ENCODE measurements at regions not wholly inside any gene's neighbourhood (a gene's known extent, or its start where the extent isn't known, plus 50 kb on each side); places are given as distances from the start of the nearest gene placed in this dataset.
"Not testable (repeated sequence)": the region's sequence is repeated elsewhere in the genome, so short reads cannot be mapped to it uniquely, and the experiment has no call there.

DNA sequence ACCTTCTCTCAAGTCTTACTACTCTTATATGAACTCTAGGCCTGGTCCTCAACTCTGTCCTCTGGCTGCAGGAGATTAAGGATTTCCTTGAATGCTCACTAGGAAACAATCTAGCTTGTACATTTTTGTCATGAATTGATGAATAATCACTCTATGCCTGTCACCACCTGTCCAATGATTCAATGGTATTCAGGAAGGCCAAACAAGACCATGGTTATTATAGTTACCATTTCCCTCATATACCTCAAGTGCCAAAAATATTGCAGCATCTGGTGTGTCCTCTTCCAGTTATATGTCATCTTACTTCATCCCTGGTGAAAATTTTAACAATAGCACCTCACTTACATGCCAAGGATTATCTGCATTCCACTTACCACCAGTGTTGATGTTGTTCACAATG is 179.0 kb upstream of the MOCS2 start:
- DNase-seq = no peak
- no peak overlapping the region for H3K4me3 ChIP-seq
- H3K9me3 ChIP-seq = peaks cover 0 to 11% (median 6%) of the 10 kb centered on the region in 3 donors
- intact Hi-C loops (cut with DNase I; ENCODE audit: low total_unique reads) = no loop called here
- H3K27ac ChIP-seq = no peak overlapping the region
- TF ChIP-seq, protein P1, sequence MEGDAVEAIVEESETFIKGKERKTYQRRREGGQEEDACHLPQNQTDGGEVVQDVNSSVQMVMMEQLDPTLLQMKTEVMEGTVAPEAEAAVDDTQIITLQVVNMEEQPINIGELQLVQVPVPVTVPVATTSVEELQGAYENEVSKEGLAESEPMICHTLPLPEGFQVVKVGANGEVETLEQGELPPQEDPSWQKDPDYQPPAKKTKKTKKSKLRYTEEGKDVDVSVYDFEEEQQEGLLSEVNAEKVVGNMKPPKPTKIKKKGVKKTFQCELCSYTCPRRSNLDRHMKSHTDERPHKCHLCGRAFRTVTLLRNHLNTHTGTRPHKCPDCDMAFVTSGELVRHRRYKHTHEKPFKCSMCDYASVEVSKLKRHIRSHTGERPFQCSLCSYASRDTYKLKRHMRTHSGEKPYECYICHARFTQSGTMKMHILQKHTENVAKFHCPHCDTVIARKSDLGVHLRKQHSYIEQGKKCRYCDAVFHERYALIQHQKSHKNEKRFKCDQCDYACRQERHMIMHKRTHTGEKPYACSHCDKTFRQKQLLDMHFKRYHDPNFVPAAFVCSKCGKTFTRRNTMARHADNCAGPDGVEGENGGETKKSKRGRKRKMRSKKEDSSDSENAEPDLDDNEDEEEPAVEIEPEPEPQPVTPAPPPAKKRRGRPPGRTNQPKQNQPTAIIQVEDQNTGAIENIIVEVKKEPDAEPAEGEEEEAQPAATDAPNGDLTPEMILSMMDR (IDR thresholded peaks at IDR 0.05) = no peak
- H3K36me3 ChIP-seq = no peaks in the 10 kb centered on the region
- no peaks in the 10 kb centered on the region for H3K4me1 ChIP-seq
- H3K27me3 ChIP-seq = no peaks in the 10 kb centered on the region

DNA sequence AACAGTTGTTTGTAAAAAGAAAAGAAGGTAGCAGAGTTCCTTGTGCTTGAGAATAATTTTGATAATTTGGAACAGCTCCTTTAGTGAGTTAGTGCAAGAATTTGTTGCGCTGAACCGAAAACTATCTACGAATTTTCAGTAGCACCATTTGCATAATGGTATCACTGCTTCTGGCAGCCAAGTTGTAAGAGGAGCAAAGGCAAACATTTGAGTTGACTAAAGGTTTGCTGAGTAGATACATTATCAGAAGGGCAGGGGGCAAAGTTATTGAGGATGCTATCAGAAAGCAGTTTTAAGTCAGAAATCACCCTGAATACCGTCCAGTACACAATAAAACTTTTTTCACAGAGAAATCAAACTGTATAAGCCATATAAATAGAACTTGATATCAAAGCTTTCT is 181.5 kb upstream of the MOCS2 start:
- intact Hi-C loops (cut with DNase I; ENCODE audit: low total_unique reads) = no loop called here
- Histone ChIP-seq H3K4me1 (no peaks in the 10 kb centered on the region), H3K27ac (no peak overlapping the region), H3K36me3 (no peaks in the 10 kb centered on the region), H3K4me3 (no peak overlapping the region), H3K27me3 (no peaks in the 10 kb centered on the region), H3K9me3 (peaks cover 0 to 11% (median 6%) of the 10 kb centered on the region in 3 donors)
- DNase-seq = no peak
- TF ChIP-seq, protein P1 (IDR thresholded peaks at IDR 0.05) = no peak

DNA sequence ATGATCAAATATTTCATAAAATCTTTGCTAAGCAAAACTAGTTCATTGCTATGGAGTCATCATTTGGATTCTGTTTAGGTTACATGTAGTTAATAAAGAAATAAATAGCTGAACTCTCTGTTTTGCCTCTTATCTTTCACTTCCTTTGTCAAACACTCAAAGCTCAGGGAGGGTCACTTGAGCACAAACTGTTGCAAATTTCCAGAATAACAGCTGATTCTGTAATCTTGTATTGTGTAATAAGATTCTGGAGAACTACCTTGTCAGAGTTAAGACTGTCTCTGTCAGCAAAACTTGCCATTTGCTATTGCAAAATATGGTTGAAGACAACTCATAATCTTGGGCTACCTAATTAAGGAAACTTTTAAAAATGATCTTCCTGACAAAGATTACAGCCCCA is 182.0 kb upstream of the MOCS2 start:
- Histone ChIP-seq H3K36me3 (no peaks in the 10 kb centered on the region), H3K4me3 (no peak overlapping the region), H3K27me3 (no peaks in the 10 kb centered on the region), H3K9me3 (peaks cover 0 to 11% (median 6%) of the 10 kb centered on the region in 3 donors), H3K4me1 (no peaks in the 10 kb centered on the region), H3K27ac (no peak overlapping the region)
- TF ChIP-seq, protein P1 (IDR thresholded peaks at IDR 0.05) = no peak
- intact Hi-C loops (cut with DNase I; ENCODE audit: low total_unique reads) = no loop called here
- DNase-seq = no peak

DNA sequence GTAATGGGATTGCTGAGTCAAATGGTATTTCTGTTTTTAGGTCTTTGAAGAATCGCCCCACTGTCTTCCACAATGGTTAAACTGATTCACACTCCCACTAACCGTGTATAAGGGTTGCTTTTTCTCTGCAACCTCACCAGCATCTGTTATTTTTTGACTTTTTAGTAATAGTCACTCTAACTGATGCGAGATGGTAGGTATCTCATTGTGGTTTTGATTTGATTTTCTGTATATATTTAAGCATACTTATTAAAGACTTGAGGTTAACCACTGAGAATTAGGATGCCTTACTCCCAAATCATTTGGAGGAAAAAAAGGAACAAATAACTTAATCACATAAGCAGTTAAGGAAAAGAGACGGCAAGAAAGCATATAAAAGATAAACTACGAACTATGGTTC is 181.6 kb upstream of the FST start:
- no peaks in the 10 kb centered on the region for H3K9me3 ChIP-seq
- H3K27ac ChIP-seq = no peak overlapping the region
- DNase-seq = no peak
- peaks cover 0 to 24% (median 4%) of the 10 kb centered on the region in 4 donors for H3K4me1 ChIP-seq
- no peaks in the 10 kb centered on the region for H3K36me3 ChIP-seq
- intact Hi-C loops (cut with DNase I; ENCODE audit: low total_unique reads) = no loop called here
- H3K4me3 ChIP-seq = no peak overlapping the region
- no peaks in the 10 kb centered on the region for H3K27me3 ChIP-seq
- TF ChIP-seq, protein P1 (IDR thresholded peaks at IDR 0.05) = no peak

DNA sequence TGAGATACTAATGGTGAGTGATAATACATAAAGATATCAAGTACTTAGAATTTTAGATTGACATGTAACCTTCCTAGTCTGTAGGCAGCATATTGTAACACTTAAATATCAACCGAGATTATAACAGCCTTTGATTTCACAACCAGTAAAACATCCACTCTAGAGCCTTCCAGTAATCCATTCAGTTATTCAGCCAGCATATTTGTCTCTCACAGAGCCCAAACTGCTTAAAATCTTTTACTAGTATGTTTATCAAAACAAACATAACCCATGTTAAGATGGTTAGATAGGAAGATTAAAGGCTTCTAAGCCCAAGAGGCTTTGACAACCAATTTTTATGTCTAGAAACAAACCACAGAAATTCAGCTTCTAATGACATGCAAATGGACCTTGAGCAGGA is 177.9 kb upstream of the FST start:
- intact Hi-C loops (cut with DNase I; ENCODE audit: low total_unique reads) = no loop called here
- no peaks in the 10 kb centered on the region for H3K27me3 ChIP-seq
- H3K27ac ChIP-seq = peak overlapping the region; percentile 7 to 44
- peaks cover 0 to 35% (median 4%) of the 10 kb centered on the region in 4 donors for H3K4me1 ChIP-seq
- DNase-seq = no peak
- TF ChIP-seq, protein P1 (IDR thresholded peaks at IDR 0.05) = no peak
- no peaks in the 10 kb centered on the region for H3K36me3 ChIP-seq
- no peaks in the 10 kb centered on the region for H3K9me3 ChIP-seq
- H3K4me3 ChIP-seq = no peak overlapping the region

DNA sequence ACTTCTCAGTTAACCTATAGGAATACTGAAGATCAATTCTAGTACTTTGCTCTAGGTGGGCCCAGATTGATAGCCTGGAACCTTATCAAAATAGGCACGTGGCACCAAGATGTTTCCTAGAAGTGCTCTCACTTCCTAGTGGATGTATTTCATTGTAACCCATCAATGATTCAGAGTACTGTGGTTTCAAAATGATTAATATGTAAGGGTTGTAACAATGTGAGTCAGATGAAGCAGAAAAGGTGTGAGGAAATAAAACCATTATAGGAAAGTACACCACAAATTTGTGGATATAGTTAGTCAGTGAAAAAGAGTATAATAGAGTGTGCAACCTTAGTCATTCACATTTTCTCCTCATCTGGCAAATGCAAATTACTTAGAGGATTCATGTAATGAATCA is 177.3 kb upstream of the FST start:
- Histone ChIP-seq H3K36me3 (no peaks in the 10 kb centered on the region), H3K9me3 (no peaks in the 10 kb centered on the region), H3K4me1 (peaks cover 0 to 35% (median 4%) of the 10 kb centered on the region in 4 donors), H3K4me3 (no peak overlapping the region), H3K27me3 (no peaks in the 10 kb centered on the region), H3K27ac (peak overlapping the region in 1 of 2 donors; percentile 44)
- DNase-seq = no peak
- TF ChIP-seq, protein P1 (IDR thresholded peaks at IDR 0.05) = no peak
- intact Hi-C loops (cut with DNase I; ENCODE audit: low total_unique reads) = no loop called here

DNA sequence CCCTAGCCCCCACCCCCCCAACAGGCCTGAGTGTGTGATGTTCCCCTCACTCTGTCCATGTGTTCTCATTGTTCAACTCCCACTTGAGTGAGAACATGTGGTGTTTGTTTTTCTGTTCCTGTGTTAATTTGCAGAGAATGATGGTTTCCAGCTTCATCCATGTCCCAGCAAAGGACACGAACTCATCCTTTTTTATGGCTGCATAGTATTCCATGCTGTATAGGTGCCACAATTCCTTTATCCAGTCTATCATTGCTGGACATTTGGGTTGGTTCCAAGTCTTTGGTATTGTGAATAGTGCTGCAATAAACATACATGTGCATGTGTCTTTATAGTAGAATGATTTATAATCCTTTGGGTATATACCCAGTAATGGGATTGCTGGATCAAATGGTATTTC is 175.1 kb upstream of the FST start:
- intact Hi-C loops (cut with DNase I; ENCODE audit: low total_unique reads); H3K4me3 ChIP-seq; H3K9me3 ChIP-seq; H3K27ac ChIP-seq; H3K36me3 ChIP-seq; DNase-seq; H3K27me3 ChIP-seq: not testable (repeated sequence)
- peaks cover 0 to 35% (median 4%) of the 10 kb centered on the region in 4 donors for H3K4me1 ChIP-seq

Data from tibial artery (tissue), 4 donors.